ENCODE measurements at regions not wholly inside any gene's neighbourhood (a gene's known extent, or its start where the extent isn't known, plus 50 kb on each side); places are given as distances from the start of the nearest gene placed in this dataset.
"Not testable (repeated sequence)": the region's sequence is repeated elsewhere in the genome, so short reads cannot be mapped to it uniquely, and the experiment has no call there.

DNA sequence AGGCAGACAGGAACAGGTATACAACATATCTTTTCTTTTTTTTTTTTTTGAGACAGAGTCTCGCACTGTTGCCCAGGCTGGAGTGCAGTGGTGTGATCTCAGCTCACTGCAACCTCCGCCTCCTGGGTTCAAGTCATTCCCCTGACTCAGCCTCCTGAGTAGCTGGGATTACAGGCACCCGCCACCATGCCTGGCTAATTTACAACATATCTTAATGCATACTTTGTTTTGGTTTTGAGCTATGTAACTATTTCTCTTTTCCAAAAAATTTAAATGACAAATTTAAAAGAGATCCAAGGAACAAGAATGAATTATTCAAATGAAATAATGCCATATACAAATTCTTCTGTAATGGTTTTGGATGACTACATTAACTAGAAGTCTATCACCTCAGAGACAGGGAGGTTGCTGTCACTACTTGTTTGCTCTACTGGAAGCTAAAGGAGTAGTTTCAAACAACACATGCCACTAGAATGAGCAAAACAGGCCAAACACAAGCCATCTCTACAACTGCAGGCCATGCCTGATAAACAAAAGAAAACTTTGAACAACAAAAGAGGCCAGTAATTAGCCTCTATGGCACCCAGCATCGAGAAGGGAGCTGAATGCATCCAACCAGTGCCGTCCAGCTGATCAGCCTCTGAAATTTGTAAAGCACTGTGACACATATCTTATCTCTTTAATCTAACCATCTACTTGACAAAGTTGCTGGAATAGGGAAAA lies 133.6 kb upstream of the VOPP1 start:
- DNase-seq (ENCODE audit: low read depth in 2 of 2), result not testable (repeated sequence)

DNA sequence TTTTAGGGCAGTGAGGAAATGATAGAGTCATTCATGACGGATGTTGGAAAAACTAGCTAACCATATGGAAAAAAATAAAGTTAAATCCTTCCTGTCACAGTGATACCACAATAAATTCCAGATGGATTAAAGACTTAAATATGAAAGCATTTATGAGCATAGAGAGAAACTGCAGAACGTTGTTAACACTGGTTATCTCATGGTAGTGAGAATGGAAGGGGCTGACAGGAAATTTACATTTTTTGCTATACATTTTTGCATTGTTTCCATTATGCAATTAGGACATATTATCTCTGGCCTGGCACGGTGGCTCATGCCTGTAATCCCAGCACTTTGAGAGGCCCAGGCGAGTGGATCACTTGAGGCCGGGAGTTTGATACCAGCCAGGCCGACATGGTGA lies 130.5 kb upstream of the VOPP1 start:
- DNase-seq (ENCODE audit: low read depth in 2 of 2), result peak in 1 of 2 donors; percentile 19

DNA sequence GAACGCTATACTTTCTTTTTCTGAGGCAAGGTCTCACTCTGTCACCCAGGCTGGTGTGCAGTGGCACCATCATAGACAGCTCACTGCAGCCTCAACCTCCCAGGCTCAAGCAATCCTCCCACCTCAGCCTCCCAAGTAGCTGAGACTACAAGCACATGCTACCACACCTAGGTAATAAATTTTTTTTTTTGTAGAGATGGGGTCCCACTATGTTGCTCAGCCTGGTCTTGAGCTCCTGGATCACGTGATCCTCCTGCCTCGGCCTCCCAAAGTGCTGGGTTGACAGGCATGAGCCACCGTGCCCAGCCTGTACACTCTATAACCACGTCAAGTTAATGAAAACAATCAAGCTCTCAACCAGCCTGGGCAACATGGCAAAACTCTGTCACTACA lies 127.1 kb upstream of the VOPP1 start:
- DNase-seq (ENCODE audit: low read depth in 2 of 2), result not testable (repeated sequence)

DNA sequence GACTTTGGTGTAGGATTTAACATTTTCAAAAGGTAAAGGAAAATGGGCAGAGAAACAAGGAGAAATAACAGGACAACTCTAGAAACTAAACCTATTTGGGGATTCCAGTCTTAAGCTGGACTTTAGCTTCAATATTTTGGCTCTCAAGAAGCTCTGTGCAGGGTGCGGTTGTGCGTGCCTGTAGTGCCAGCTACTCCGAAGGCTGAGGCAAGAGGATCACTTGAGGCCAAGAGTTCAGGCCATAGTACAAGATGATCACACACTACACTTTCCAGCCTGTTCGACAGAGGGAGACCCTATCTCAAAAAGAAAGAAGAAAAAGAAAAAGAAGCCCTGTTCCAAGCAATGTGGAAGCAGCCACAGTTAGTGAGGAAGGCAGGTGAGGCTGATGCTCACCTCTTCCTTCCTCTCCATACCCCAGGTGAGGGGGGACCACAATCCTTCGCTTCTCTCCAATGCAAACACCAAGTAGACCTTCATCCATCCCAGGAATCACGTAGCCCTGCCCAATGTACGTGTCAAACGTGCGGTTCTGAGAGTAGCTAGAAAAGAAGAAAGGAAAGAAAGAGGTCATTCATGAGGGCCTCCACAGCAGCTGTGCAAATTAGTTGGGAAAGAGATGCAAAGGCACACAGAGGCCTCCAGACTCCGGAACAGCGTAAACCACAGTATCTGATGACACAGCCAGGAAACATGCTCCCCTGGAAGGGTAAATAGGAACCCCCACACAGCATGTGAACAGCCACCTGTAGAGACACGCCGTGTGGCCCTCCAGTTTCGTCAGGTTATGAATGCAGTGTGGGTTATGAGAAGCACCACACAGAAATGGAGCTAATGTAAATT lies 126.5 kb upstream of the VOPP1 start:
- not testable (repeated sequence) for DNase-seq (ENCODE audit: low read depth in 2 of 2)

DNA sequence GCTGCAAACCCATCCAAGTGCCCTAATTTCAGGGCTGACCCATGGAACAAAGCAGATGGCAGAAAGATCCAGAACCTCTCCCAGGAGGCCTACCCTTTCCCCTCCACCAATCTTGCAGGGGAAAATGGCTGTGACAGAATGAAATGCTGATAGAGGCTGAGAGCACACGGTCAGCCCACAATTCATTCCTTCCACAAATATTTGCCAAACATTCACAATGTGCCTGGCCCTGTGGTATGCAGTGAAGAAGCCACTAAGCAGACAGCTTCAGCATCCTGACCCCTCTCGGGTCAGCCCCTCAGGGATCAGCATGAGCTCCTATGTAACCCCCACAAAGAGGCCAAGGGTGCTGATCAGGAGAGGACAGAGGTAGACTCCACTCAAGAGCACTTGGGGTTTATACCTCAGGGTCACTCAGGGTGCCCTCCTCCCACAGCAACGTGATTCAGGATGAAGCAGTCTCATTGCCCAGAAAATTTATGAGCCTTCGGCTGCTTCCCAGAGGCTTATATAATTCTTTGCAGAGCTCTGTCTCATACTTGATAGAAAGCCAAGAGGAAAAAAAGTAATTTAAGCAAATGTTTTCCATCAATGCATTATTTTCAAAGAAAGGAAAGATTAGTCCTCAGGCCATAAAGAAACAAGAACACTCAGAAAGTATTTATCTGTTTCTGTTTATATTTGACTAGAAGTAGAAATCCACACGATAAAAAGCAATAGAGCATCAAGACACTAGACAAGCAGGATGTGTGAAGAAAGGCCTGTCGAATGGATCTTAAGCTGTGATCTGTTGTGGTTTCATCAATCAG lies 123.8 kb upstream of the VOPP1 start:
- DNase-seq (ENCODE audit: low read depth in 2 of 2), result not testable (repeated sequence)

DNA sequence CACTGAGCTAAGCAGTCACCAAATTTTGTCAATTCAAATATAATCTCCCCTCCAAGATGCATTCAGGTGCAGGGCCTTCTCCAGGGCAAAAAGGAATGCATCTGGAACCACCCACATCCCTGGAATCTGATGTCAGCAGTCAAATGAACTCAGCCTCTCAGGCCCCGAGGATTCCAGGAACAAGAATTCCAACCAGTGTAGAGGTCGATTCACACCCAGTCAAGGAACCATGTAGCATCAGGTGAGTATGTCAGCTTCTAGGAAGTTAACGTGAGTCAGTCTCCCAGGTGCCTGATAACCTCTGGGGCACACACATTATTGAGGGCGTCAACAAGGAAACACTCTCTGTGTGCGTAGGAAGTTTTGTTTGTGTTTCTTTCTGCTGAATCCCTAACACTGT lies 122.2 kb upstream of the VOPP1 start:
- not testable (repeated sequence) for DNase-seq (ENCODE audit: low read depth in 2 of 2)

DNA sequence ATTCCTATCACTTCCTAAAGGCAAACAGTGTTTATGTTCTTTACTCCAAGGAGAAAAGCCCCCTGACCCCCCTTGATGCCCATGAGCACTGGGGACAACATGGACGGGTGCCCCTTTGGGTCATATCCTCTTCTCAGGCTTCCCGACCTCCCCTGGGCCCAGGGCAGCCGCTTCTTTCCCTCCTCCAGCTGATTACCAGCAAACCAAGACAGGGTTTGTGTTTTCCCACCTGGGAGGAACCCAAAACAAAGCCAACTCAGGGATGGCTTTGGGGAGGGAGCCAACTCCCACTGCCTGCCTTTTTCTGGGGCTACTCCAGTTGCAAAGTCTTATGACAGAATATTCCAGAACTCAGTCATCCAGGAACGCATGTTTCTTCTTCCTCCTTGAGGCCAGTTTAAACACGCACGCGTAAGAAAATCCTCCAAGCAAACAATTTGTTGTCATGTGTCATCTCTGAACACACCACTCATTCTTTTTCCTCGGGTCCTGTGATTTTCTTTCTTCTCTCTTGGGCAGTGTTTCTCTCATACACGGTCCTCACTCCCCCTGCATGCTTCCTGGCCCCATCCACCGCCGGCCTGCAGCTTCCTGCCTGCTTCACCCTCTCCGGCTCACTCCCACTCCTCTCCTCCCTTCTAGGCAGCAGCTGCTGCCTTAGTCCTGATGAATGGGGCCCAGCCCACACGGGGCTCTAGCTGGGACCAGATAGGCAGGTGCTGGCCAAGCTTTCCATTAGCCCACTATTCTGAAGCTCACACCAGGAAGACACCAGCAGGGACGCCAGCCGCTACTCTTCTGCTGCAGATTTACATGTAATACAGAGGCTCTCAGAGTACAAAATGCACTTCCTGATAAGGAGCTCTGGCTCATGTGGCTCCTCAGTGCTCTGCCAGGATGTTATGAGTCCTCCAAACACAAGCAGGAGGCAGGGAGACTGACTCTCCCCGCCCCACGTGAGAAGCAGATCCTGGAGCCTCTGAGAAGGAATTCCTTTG lies 116.7 kb upstream of the VOPP1 start:
- DNase-seq (ENCODE audit: low read depth in 2 of 2), result peak in 1 of 2 donors; percentile 71

DNA sequence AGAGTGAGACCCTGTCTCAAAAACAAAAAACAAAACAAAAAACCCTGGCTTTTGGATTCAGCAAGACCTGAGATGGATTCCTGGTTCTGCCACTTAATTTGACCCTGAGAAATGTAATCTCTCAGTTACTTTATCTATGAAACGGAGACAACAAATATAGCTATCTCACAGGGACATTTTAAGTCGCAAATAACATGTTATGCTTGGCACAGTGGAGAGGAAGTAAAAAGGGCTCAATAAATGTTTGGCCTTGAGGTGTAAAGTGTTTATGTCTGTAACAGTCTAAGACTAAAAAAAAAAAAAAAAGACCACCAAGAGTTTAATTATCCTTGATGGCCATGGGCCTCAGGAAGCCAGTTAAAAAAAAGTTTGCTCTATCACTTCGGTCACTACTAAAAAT lies 116.0 kb upstream of the VOPP1 start:
- not testable (repeated sequence) for DNase-seq (ENCODE audit: low read depth in 2 of 2)

DNA sequence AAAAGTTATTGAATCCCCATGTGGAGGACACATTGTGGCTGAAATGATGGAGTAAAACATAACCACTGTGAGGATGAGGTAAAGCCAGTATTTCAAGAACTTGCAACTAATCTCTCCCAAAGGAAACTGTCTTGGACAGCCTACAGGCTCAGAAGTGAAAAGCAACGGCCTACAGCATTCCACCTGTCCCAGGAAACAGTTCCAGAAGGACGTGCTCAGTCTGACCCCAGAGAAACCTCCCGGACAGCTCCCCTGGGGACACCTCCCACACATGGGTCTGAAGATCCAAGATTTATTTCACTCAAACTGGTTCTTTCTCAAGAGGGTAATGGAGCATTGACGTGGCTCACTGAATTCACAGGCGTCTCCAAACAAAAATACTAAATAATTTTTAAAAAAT lies 115.0 kb upstream of the VOPP1 start:
- DNase-seq (ENCODE audit: low read depth in 2 of 2), result not testable (repeated sequence)

DNA sequence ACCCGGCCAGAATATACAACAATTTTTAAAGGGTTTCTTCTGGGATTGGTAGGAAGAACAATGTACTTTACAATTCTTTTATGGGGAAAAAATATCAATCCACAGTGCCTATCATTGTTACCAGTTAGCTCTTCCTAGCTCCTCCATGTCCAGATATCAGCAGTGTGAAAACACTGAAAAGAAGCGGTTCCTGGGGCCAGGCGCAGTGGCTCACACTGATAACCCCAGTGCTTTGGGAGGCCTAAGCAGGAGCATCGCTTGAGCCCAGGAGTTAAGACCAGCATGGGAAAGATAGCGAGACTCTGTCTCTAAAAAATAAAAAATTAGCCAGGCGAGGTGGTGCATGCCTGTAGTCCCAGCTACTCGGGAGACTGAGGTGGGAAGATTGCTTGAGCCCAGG lies 114.5 kb upstream of the VOPP1 start:
- DNase-seq (ENCODE audit: low read depth in 2 of 2), result not testable (repeated sequence)

DNA sequence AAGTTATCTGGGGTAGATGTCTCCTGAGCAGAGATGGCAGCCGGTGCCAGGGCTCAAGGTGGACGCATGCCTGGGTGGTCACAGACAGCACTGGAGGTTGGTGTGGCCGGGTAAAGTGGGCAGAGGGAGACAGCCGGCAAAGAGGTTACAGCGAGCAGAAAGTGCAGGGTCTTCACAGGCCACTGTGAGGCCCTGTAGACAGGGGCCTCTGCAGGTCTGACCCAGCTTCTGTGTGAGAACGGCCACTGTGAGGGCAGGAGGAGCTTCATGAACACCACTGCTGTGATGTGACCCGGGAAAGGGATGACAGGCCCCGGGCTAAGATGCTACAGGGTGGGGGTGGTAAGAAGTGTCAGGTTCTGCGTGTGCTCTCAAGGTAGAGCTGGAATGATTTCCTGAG lies 111.2 kb upstream of the VOPP1 start:
- not testable (repeated sequence) for DNase-seq (ENCODE audit: low read depth in 2 of 2)

DNA sequence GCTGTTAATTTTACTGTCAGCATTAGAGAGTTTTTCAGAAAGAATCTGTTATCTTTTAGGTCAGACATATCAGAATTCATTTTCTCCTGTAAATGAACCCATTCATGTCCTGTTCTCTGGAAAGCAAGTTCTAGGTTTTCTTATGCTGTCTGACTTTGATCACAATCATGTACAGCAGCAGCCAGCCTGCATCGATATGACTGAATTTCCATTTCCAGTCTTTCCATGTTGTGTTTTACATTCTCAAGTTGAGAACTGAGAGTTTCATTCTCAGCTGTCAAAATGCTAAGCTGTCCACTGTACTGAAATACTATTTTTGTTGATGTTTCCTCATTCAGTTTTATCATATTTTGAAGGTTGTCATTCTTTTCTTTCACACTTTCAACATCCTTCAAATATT lies 103.3 kb upstream of the VOPP1 start:
- DNase-seq (ENCODE audit: low read depth in 2 of 2), result not testable (repeated sequence)

DNA sequence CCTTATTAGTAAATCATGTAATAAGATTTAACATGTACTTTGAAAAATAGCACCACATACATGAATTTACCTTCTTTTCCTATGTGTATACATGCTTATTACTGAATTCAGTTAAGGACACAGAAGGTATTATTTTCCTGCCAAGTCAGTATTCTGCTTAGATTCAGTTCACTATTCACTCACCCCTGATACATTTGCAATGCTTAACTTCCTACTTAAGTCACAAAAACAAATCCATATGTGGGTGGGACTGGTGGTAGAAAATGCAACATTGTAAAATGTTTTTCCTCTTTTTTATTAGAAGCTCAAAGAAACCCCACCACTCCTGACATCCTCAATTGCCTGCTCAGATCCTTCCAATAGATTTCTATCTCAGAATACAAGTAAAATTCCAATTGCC lies 101.2 kb upstream of the VOPP1 start:
- not testable (repeated sequence) for DNase-seq (ENCODE audit: low read depth in 2 of 2)

DNA sequence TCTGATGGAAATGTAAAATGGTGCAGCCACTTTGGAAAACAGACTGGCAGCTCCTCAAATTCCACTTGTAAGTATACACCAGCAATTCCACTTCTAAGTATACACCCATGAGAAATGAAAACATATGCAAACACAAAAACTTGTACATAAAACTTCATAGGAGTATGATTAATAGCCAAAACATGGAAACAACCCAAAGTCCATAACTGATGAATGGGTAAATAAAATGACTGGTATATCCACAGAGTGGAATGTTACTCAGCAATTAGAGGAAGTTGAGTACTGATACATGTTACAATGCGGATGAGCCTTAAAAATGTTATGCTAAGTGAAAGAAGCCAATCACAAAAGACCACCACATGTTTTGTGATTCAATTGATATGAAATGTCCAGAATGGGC lies 99.8 kb upstream of the VOPP1 start:
- DNase-seq (ENCODE audit: low read depth in 2 of 2), result not testable (repeated sequence)

DNA sequence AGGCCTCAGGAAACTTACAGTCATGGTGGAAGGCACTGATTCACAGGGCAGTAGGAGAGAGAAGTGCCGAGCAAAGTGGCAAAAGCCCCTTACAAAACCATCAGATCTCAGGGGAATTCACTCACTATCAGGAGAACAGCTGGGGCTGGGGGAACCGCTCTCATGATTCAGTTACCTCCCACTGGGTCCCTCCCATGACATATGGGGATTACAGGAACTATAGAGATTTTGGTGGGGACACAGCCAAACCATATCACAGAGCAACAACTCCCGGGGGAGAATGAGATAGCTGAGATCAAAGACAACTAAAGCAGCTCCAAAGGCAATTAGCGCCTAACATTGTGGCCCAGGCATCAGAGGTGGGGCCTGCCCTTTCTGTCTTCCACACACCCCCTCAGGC lies 85.4 kb upstream of the VOPP1 start:
- no peak for DNase-seq (ENCODE audit: low read depth in 2 of 2)

DNA sequence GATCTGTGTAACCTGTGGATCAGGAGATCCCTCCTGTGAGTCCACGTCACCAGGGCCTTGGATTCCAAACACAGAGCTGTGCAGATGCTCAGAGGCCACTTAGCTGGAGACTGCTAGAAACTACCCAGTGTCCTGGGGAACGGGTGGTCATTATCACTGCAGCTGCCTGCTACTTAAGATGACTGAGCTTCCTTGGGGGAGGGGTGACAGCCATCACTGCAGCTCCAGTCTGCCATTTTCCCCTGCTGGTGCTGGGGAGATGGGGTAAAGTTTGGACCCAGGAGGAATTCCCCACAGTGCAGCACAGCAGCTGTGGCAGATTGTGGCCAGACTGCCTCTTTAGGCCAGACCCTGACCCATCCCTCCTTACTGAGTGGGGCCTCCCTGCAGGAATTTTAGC lies 78.8 kb upstream of the VOPP1 start:
- DNase-seq (ENCODE audit: low read depth in 2 of 2), result no peak

DNA sequence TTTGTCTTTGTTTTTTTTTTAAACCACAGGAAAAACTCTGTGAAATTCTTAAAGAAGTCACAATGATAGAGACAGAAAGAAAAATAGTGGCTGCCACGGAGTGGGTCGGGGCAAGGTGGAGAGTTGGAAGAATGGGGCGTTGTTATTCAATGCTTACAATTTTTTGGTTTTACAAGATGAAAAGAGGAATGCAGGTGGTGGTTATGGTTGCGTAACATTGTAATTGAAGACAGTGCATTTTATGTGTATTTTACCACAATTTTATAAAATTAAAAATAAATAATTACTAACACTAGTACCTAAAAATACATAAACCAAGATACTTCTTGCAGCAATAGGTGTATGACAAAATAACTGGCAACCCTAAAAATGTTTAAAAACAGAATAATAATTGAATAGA lies 76.9 kb upstream of the VOPP1 start:
- no peak for DNase-seq (ENCODE audit: low read depth in 2 of 2)

DNA sequence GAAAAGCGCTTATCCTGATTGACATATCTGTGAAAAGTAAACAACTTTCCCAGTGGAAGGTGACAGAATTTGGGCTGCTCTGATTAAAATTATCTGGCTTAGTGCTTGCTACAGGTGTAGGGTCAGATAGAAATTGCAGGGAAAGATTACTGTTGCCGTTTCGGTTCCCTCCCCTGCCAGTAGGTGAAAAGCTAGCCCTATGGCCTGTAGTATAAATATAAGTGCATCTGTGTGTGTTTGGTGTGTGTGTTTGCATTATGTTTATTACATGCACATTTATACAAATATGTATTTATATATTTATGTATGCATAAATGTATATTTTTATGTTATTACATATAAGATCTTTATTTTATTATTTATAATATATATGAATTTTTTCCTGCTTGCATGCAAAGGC lies 72.3 kb upstream of the VOPP1 start:
- no peak for DNase-seq (ENCODE audit: low read depth in 2 of 2)

DNA sequence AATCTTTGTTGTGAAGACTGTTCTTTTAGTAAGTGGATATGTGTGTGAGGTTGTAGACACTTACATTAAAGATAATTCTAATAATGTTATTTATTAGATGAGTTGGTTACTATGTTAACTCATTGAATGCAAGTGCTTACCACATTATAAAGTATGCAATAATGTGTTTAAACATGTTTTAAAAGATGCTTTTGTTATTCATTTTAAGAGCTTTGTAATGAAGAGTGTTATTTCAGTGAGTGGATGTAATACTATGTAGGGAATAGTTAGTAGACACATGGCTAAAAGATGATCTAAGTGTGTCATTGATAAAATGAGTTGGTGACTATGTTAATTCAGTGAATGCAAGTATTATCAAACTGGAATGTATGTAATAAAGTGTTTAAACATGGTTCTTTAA lies 70.0 kb upstream of the VOPP1 start:
- DNase-seq (ENCODE audit: low read depth in 2 of 2), result no peak

DNA sequence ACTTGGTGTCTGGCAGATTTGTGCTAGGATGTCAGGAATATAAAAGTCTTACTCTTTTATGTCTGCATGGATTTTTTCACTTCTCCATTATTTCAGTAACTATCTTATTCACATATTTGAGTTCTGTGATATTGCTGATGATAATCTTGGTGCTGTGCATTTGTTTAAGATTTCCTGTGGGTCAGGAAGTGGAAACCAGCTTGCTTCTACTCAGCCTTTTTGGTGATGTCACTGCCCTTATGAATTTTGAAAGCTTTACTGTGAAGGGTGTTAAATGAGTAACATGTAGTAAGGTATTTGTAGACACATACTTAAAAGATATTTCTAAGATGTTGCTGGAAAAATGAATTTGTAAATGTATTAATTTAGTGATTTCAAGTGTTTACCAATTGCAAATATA lies 69.5 kb upstream of the VOPP1 start:
- peak in 1 of 2 donors; percentile 18 for DNase-seq (ENCODE audit: low read depth in 2 of 2)

DNA sequence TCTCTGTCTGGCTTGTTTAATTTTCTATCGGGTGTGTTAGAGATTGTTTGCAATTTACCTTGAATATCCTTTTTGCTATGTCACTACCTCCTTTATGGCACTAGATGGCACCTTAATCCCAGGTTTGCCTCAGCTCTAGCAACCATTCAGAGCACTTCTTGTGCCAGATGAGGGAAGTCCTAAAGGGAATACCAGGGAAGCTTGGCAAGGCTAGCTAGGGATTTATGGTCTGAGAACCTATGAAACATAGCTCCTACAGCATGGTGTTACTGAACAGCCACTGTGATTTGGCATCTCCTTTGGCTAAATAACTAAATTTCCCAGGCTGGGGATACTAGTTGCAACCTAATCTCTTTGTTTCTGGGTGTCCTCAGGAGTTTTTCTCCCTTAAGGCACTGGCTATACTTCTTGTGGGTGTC lies 69.0 kb upstream of the VOPP1 start:
- peak; percentile 84 to 88 for DNase-seq (ENCODE audit: low read depth in 2 of 2)

Data from lung microvascular endothelial cell (primary cell).